ENCODE measurements at regions not wholly inside any gene's neighbourhood (a gene's known extent, or its start where the extent isn't known, plus 50 kb on each side); places are given as distances from the start of the nearest gene placed in this dataset.
"Not testable (repeated sequence)": the region's sequence is repeated elsewhere in the genome, so short reads cannot be mapped to it uniquely, and the experiment has no call there.

DNA sequence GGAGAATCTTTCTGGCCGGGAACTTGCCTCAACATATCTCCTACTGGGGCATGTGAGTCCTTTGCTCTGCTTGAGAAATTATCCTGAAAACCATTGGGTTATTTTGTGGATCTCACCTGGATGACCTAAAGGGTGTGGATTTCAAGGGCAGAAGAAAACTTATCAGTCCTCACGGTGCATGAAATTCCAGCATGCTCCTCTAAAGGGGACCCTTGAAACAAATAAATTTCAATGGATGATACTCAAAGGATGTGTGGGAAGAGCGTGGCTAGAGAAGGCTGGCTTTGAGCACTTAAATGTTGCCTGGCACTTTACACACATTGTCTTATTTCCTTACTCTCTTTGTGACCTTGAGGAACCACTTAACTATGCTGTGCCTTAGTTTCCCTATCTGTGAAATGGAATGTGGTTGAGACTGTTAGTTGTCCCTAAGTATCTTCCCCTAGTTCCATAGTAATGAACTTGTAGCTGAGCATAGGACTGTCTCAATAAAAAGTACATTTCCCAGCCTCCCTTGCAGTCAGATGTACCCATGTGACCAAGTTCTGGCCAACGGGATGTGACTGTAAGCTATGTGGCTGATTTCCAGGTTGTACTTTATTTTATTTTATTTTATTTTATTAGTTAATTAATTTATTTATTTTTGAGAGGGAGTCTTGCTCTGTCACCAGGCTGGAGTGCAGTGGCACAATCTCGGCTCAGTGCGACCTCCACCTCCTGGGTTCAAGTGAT, 81.9 kb upstream of the PTPN1 start:
- no peak for DNase-seq (ENCODE audit: low read depth)

DNA sequence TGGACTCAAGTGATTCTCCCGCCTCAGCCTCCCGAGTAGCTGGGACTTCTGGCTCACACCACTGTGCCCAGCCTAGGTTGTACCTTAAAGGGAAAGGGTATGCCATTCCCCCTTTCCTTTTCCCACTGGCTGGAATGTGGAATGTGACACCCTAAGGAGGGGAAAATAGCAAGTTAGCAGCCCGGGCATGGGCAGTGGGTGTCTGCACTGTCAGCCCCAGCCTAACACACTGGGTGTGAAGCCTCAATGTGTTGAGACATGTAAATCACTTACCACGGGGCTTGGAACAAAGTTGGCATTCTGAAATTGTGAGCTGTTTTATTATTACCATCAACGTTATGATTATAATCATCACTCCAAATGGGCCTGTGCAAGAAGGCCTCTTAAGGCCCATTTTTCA, 80.8 kb upstream of the PTPN1 start:
- no peak for DNase-seq (ENCODE audit: low read depth)

DNA sequence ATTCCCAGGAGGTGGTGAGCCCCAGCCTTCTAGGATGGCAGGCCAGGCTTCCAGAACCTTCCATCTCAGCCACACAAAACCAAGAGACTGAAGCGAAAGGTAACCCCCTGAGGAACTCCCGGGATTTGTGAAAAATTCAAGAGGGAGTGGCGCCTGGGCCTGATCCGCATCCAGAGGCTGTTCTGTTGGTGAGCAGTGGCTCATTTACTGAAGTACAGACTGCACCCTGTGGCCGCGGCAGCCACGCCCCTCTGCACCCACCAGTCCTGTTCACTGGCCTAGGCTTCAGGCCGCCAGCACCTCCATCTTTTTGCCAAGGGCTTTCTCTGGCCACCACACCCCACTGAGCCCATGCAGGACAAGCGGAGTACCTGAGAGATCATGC, 79.1 kb upstream of the PTPN1 start:
- no peak for DNase-seq (ENCODE audit: low read depth)

DNA sequence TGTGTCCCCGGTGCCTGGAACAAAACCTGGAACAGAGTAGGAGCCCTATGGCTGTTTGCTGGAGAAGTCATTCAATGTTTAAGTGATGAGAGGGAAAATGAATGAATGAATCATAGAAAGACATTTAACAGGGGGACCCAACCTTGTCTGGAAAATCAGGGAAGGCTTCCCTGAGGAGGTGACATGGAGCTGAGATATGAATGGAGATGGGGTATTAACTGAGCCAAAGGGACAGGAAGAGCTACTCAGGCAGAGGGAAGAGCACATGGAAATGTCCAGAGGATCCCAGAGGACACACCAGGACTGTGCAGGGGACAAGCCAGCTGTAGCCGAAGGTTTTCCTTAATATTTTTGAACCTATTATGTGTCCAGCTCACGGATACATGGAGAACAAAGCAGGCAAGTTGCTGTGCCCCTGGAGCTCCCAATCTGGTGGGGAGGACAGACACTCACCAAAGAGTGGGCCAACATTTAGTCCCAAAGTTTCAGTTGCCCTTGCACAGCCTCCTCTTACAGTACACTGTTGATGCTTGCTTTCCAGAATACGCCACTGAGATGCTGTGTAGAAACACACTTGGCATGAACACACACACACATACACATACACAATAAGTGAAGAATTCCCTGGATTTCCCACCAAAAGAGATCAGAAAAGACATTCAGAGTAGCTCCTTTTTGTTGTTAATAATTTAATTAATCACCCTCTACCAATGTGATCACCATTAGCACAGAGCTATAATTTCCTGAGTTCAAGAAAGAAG, 77.0 kb upstream of the PTPN1 start:
- no peak for DNase-seq (ENCODE audit: low read depth)

GRCh38 chr20:50434321-50434652, 75.9 kb upstream of the PTPN1 start:
- no peak for DNase-seq (ENCODE audit: low read depth)

GRCh38 chr20:50434653-50435396, 75.4 kb upstream of the PTPN1 start:
- peak; percentile 23 for DNase-seq (ENCODE audit: low read depth)

DNA sequence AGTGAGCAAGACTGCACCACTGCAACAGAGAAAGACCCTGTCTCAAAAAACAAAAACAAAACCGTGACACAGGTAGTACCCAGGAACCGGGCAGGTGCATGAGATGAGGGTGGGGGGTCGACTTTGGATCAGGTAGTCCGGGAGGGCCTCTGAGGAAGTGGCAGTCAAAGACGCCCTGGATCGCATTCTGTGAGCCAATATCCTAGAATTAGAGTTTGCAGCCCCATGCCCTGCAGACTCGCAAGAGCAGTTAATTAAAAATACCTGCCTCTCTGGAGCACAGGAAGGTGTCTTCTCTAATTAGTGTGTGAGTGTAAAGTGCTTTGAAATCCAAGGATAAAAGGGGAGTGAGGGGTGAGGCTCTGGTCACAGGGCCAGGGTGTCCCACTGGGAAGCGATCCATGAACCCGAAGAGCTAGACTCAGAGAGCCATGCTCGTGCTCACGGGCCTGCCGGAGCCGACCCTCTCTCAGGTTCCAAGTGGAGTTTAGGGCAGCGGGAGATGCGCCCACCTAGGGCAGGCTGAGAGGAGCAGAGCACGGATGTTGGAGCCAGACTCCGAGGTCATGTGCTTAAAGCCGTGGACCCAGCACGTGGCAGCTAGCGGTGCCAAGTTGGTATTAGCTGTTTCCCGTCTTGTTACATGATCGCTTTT, 74.7 kb upstream of the PTPN1 start:
- DNase-seq (ENCODE audit: low read depth): no peak

DNA sequence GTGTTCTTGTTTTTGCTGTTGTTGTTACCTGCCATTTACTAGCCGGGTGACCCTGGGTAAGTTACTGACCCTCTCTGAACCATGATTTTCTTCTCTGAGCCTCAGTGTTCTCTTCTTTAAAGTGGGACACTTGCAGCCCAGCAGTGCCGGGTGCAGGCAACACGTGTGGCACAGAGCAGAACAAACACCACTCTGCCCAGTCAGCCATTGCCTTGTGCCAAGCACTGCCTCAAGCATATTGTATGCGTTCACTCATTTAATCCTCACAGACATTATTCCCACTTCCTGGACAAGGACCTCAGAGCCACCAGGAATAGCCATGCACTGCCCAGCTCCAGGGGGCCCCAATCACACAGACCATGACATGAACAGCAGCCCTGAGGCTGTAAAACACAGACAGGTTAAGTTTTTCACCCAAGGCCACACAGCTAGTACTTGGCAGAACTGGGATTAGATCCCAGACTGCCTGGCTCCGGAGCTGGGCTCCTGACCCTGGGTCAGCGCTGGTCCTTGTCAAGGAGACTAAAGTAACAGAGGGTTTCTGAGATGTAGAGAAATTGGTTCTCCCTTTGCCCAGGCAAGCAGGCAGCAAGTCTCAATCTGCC, 74.0 kb upstream of the PTPN1 start:
- DNase-seq (ENCODE audit: low read depth): no peak

- no peak for DNase-seq (ENCODE audit: low read depth)
These were observed 73.5 kb upstream of the PTPN1 start for GRCh38 chr20:50436696-50437095.

DNA sequence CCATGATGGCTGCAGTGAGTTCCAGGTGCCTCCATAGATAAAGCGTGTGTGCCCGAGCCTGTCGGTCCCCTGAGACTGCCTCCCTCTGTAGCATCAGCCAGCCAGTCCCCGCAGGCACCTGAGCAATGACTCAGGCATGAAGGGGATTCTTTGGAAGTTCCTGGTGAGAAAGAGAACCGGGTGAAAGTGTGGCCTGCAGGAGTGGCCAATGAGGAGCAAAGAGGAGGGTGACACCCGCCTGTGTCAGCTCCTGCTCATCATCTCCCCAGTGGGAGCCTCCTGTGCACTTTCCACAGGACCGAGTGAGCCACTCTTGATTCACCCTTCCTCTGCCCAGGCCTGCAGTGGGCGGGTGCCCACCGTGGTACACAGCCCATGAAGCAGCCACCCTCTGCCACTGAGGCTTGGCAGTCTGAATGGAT, 71.2 kb upstream of the PTPN1 start:
- DNase-seq (ENCODE audit: low read depth): no peak

DNA sequence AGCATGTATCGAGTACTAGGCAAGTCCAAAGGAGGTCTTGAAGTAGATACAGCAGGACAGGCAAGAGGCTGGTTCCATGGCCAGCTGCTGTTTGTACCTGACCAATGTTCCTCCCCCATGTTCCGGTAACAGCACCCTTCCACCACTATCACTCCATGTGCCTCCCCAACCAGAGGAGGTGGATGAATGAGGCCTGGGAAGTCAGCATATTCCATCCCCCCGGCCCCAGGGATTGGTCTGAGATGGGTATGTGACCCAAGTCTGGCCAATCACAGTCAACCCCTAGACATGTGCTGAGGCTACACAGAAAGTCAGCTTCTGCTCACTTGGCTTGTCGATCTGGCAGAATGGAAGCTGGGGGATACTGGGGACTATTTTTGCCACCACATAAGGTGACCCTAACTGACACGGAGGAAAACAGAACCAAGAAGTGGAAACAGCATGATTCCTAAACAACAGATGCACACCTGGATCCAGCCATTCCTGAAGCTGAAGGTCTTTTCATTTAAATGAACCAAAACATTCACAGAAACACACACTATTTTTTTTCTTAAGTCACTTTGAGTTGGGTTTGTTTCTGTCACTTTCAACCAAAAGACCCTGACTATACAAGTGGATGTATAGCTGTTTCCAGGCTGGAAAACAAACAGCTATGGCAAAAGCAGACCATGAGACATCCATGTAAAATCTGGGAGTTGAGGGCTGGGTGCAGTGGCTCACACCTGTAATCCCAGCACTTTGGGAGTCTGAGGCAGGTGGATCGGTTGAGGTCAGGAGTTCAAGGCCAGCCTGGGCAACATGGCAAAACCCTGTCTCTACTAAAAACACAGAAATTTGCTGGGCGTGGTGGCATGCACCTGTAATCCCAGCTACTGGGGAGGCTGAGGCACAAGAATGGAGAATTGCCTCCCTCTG, 70.4 kb upstream of the PTPN1 start:
- DNase-seq (ENCODE audit: low read depth): no peak

DNA sequence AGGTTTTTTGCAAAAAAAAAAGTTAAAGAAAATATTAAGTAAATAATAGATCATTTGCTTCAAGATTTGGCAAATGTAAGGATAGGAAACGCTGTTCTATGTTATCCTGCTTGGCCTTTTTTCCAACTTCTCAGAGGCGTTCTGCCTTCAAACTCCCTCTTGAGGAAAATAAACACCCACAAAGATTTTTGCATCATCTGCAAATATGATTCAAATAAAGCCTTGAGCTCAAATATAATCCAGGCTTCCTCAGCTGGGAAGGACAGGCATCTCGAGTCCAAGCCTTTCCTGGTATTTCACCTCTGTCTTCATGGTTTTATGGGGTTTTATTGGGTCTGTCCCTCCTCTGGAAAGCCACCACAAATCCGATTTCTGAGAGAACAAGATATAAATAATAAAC, 67.7 kb upstream of the PTPN1 start:
- DNase-seq (ENCODE audit: low read depth): no peak

- DNase-seq (ENCODE audit: low read depth): no peak
These were observed 64.6 kb upstream of the PTPN1 start for GRCh38 chr20:50445354-50446151.

- no peak for DNase-seq (ENCODE audit: low read depth)
These were observed 63.7 kb upstream of the PTPN1 start for GRCh38 chr20:50446351-50447101.

DNA sequence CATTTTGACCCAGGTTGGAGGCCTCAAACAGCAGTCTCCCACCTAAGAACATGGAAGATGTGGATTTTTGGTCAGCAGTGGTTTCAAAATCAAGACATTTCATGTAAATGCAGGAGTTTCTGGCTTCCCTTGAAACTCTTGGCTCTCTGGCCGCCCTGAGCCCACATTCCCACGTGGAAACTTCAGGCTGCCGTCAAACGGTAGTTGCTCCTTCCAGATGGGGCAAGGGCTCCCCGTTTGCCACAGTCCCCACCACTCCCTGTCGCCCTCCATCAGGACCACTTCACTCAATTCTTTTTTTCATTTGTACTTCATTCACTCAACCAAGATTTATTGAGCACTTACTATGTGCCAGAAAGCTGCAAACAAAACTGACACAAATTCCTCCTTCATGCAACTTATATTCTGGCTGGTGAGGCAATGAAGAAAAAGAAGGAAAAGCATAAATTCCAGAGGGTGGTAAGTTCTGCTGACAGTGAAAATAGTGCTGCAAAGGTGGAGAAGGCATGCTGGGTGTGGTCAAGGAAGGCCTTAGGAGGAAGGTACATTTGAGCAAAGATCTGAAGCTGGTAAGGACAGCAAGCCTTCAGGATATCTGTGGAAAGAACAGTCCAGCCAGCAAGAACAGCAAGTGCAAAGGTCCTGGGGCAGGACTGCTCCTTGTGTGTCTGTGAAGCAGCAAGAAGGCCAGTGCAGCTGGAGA, 62.9 kb upstream of the PTPN1 start:
- no peak for DNase-seq (ENCODE audit: low read depth)

GRCh38 chr20:50447817-50448216, 62.4 kb upstream of the PTPN1 start:
- no peak for DNase-seq (ENCODE audit: low read depth)

GRCh38 chr20:50448625-50449403, 61.4 kb upstream of the PTPN1 start:
- not testable (repeated sequence) for DNase-seq (ENCODE audit: low read depth)

All from fibroblast of the conjunctiva (primary cell).